ENCODE measurements at regions not wholly inside any gene's neighbourhood (a gene's known extent, or its start where the extent isn't known, plus 50 kb on each side); places are given as distances from the start of the nearest gene placed in this dataset.

- TF ChIP-seq CTCF (IDR thresholded peaks at IDR 0.05): no peak
- TF ChIP-seq EP300 (IDR thresholded peaks at IDR 0.05): no peak
- TF ChIP-seq POLR2AphosphoS5 (IDR thresholded peaks at IDR 0.05): no peak
- TF ChIP-seq POLR2A (IDR thresholded peaks at IDR 0.05): no peak
These were observed 113.3 kb upstream of the FRMD1 start for GRCh38 chr6:168192195-168192900.
